ENCODE measurements at regions not wholly inside any gene's neighbourhood (a gene's known extent, or its start where the extent isn't known, plus 50 kb on each side); places are given as distances from the start of the nearest gene placed in this dataset.

GRCh38 chr5:176152191-176152929 is 85.9 kb upstream of the SIMC1 start:
- ChIA-PET CTCF (interaction anchor here (0.6 to 2.0 kb wide), 2 partner anchors 10 to 422 kb away, joined by 8 to 9 read pairs; no protein-coding TSS in a partner anchor), POLR2A (interaction anchor here (0.6 to 1.1 kb wide), 2 partner anchors 19 to 209 kb away, joined by 3 read pairs; no protein-coding TSS in a partner anchor)
- H3K4me3 ChIP-seq (ENCODE audit: low read depth, low read length), result no peak overlapping the region
- H3K27me3 ChIP-seq (ENCODE audit: control insufficient read depth, insufficient read depth, low read length), result peaks cover 4% of the 10 kb centered on the region
- no peak for DNase-seq (ENCODE audit: low read depth, low spot score)
- TF ChIP-seq CTCF (IDR thresholded peaks at IDR 0.05; ENCODE audit: low read depth, low read length), result no peak
- H3K27ac ChIP-seq (ENCODE audit: low read depth, low read length), result peak overlapping the region; percentile 24
- H3K9me3 ChIP-seq (ENCODE audit: control insufficient read depth, insufficient read depth, low read length), result no peaks in the 10 kb centered on the region

GRCh38 chr5:176152930-176153311 is 85.3 kb upstream of the SIMC1 start:
- no peak overlapping the region for H3K4me3 ChIP-seq (ENCODE audit: low read depth, low read length)
- no peaks in the 10 kb centered on the region for H3K9me3 ChIP-seq (ENCODE audit: control insufficient read depth, insufficient read depth, low read length)
- no peak for DNase-seq (ENCODE audit: low read depth, low spot score)
- H3K27ac ChIP-seq (ENCODE audit: low read depth, low read length), result peak overlapping the region; percentile 24
- no peak for TF ChIP-seq CTCF (IDR thresholded peaks at IDR 0.05; ENCODE audit: low read depth, low read length)
- CTCF ChIA-PET, result interaction anchor here (0.6 to 2.0 kb wide), 2 partner anchors 9 to 423 kb away, joined by 8 to 9 read pairs; no protein-coding TSS in a partner anchor
- POLR2A ChIA-PET, result no interaction called here
- H3K27me3 ChIP-seq (ENCODE audit: control insufficient read depth, insufficient read depth, low read length), result peaks cover 4% of the 10 kb centered on the region

- ChIA-PET CTCF (no interaction called here), POLR2A (no interaction called here)
- no peak overlapping the region for H3K4me3 ChIP-seq (ENCODE audit: low read depth, low read length)
- H3K27me3 ChIP-seq (ENCODE audit: control insufficient read depth, insufficient read depth, low read length), result peaks cover 4% of the 10 kb centered on the region
- DNase-seq (ENCODE audit: low read depth, low spot score), result no peak
- no peak overlapping the region for H3K27ac ChIP-seq (ENCODE audit: low read depth, low read length)
- TF ChIP-seq CTCF (IDR thresholded peaks at IDR 0.05; ENCODE audit: low read depth, low read length), result no peak
- H3K9me3 ChIP-seq (ENCODE audit: control insufficient read depth, insufficient read depth, low read length), result no peaks in the 10 kb centered on the region
Observed at GRCh38 chr5:176153741-176154140, 84.5 kb upstream of the SIMC1 start.

GRCh38 chr5:176154821-176155220 is 83.4 kb upstream of the SIMC1 start:
- Histone ChIP-seq H3K9me3 (ENCODE audit: control insufficient read depth, insufficient read depth, low read length) (no peaks in the 10 kb centered on the region), H3K27ac (ENCODE audit: low read depth, low read length) (no peak overlapping the region), H3K4me3 (ENCODE audit: low read depth, low read length) (no peak overlapping the region), H3K27me3 (ENCODE audit: control insufficient read depth, insufficient read depth, low read length) (peaks cover 2% of the 10 kb centered on the region)
- DNase-seq (ENCODE audit: low read depth, low spot score), result no peak
- POLR2A ChIA-PET, result no interaction called here
- TF ChIP-seq CTCF (IDR thresholded peaks at IDR 0.05; ENCODE audit: low read depth, low read length), result no peak
- CTCF ChIA-PET, result no interaction called here

GRCh38 chr5:176155922-176156359 is 82.3 kb upstream of the SIMC1 start:
- no peak for DNase-seq (ENCODE audit: low read depth, low spot score)
- no peak overlapping the region for H3K27ac ChIP-seq (ENCODE audit: low read depth, low read length)
- H3K9me3 ChIP-seq (ENCODE audit: control insufficient read depth, insufficient read depth, low read length), result no peaks in the 10 kb centered on the region
- CTCF ChIA-PET, result interaction anchor here (1.1 kb wide), 1 partner anchor 321 kb away, joined by 3 read pairs; no protein-coding TSS in a partner anchor
- no peak for TF ChIP-seq CTCF (IDR thresholded peaks at IDR 0.05; ENCODE audit: low read depth, low read length)
- peaks cover 2% of the 10 kb centered on the region for H3K27me3 ChIP-seq (ENCODE audit: control insufficient read depth, insufficient read depth, low read length)
- H3K4me3 ChIP-seq (ENCODE audit: low read depth, low read length), result no peak overlapping the region
- POLR2A ChIA-PET, result no interaction called here
